Heart left ventricle (tissue), 16 donors: ENCODE measurements at regions not wholly inside any gene's neighbourhood (a gene's known extent, or its start where the extent isn't known, plus 50 kb on each side); places are given as distances from the start of the nearest gene placed in this dataset.
"Not testable (repeated sequence)": the region's sequence is repeated elsewhere in the genome, so short reads cannot be mapped to it uniquely, and the experiment has no call there.

Experiments
- ATAC-seq, 4 donors: fragments of 200-7000 bp; cut with Tn5 transposase; one replicate each; pipeline ENCODE4 v1.9.1; 2020 to 2022; ENCODE audit warnings: moderate library complexity in 4 of 4, mild to moderate bottlenecking in 3 of 4, moderate number of reproducible peaks in 1 of 4
- DNase-seq, 5 donors: peaks; one replicate each; pipeline ENCODE4 v3.0.0-alpha.2; 2020
- H3K27ac ChIP-seq, 12 donors: fragments of 200-600 bp; sonication (generic) in 4 of 12; one replicate each; pipeline versions ENCODE4 v1.5.0 to v1.8.0; 2016 to 2022; ENCODE audit warnings: mild to moderate bottlenecking in 2 of 12
- H3K27me3 ChIP-seq, 9 donors: fragments of 200-600 bp; sonication (generic) in 2 of 9; one replicate each; pipeline versions ENCODE4 v1.5.1 to v1.8.0; 2016 to 2022; ENCODE audit warnings: mild to moderate bottlenecking in 3 of 9
- H3K36me3 ChIP-seq, 9 donors: fragments of 200-600 bp; sonication (generic) in 2 of 9; one replicate each; pipeline versions ENCODE4 v1.5.0 to v1.8.0; 2018 to 2022; ENCODE audit warnings: mild to moderate bottlenecking in 2 of 9
- H3K4me1 ChIP-seq, 12 donors: fragments of 200-600 bp; sonication (generic) in 4 of 12; one replicate each; pipeline versions ENCODE4 v1.5.0 to v1.8.0; 2016 to 2022; ENCODE audit warnings: mild to moderate bottlenecking in 3 of 12
- H3K4me3 ChIP-seq, 12 donors: fragments of 200-600 bp; sonication (generic) in 4 of 12; one replicate each; pipeline versions ENCODE4 v1.5.0 to v1.8.0; 2017 to 2022; ENCODE audit warnings: mild to moderate bottlenecking in 9 of 12, moderate library complexity in 4 of 12
- H3K9me3 ChIP-seq, 12 donors: fragments of 200-600 bp; sonication (generic) in 4 of 12; one replicate each; pipeline versions ENCODE4 v1.5.0 to v1.8.0; 2016 to 2022; ENCODE audit warnings: mild to moderate bottlenecking in 1 of 12
- POLR2A ChIP-seq, 2 donors: fragments of 450-650 bp; IDR thresholded peaks; one replicate each; pipeline ENCODE4 v1.6.1; 2017; ENCODE audit warnings: antibody characterized with exemption in 2 of 2, mild to moderate bottlenecking in 2 of 2, moderate library complexity in 2 of 2
- WGBS, 4 donors: extraction: QIAGEN DNeasy Blood & Tissue Kit in 2 of 4; methylation state at CpG; one replicate each; pipeline versions ENCODE4 v1.1.5 to v1.1.7; 2013 to 2018; 5-methylcytosine and 5-hydroxymethylcytosine counted together
- intact Hi-C, 10 donors: fragments of 100-400 bp; cut with DNase I; formaldehyde crosslinking; loops; one replicate each; pipeline versions ENCODE4 v1.11.1 to v1.14.2; 2022
- TF ChIP-seq, protein P1 (sequence below), 12 donors: fragments of 200-600 bp; sonication (generic) in 4 of 12; IDR thresholded peaks; one replicate each; pipeline versions ENCODE4 v1.5.0 to v1.8.0; 2018 to 2022; ENCODE audit warnings: antibody characterized with exemption in 12 of 12, mild to moderate bottlenecking in 5 of 12
- donor health status: ischemic (EF 13 %, LVEDD 7.1; RV severe dilation, severe dysfunction).
- donor health status: healthy with polysubstance abuse.
- donor health status: DM: no; HTN: yes; CAD: no.
- donor health status: DM: no; HTN: no; CAD: no.
- donor health status: ischemic (EF 25% LVEDD 6.9; RV normal size, moderate dysfunction).
- donor health status: ischemic (EF 25% LVEDD 5.7; RV mildly dilated, moderate dysfunction).
- donor health status: healthy.
- donor health status: DM: yes; HTN: yes; CAD: no.
- donor health status: ischemic (EF 35%, LVEDD 5.7; RV mildly dilated, moderate dysfunction).
- donor health status: nonischemic (EF 11% LVEDD 7.7; RV severe dilation, severe dysfunction).
- donor health status: DM: yes; HTN: yes; CAD: no.
- donor health status: PGD.
- donor health status: ischemic (EF 29% LVEDD 5.4; RV normal size, mild dysfunction).
- donor health status: nonischemic (EF 23%, LVEDD 6.1; RV moderate dilation, normal function).

DNA sequence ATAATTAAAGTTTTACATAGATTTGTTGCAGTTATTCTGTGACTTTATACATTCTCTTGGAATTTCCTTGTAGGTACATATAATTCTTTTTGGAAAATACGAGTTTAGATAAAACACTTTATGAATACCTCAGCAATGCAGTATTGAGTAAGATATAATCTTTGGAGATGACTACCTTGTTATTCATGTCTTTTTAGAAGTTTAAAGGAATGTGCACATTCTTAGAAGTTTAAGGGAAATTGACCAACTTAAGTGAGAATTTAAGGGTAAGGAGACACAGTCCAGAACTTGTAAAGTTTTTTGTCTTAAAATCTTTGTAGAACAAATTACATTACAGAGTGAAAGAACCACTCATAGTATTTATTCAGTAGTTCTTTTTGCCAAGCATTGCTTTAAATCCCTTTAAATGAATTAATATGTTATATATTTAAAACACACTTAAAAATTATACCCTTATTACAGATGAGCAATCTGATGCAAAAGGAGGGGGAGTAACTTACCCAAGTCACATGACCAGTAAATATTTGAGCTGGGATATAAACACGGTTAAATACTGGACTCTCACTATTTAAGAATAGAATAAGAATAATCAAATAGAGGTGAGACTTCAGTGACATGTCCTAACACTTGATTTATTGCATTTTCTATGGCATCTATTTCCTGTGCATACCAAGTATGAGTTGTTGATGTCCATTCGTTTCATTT, 139.5 kb upstream of the FERD3L start:
- H3K9me3 ChIP-seq: peaks cover 0 to 6% (median 0%) of the 10 kb centered on the region in 12 donors
- no peak for TF ChIP-seq POLR2A (IDR thresholded peaks at IDR 0.05)
- TF ChIP-seq, protein P1, sequence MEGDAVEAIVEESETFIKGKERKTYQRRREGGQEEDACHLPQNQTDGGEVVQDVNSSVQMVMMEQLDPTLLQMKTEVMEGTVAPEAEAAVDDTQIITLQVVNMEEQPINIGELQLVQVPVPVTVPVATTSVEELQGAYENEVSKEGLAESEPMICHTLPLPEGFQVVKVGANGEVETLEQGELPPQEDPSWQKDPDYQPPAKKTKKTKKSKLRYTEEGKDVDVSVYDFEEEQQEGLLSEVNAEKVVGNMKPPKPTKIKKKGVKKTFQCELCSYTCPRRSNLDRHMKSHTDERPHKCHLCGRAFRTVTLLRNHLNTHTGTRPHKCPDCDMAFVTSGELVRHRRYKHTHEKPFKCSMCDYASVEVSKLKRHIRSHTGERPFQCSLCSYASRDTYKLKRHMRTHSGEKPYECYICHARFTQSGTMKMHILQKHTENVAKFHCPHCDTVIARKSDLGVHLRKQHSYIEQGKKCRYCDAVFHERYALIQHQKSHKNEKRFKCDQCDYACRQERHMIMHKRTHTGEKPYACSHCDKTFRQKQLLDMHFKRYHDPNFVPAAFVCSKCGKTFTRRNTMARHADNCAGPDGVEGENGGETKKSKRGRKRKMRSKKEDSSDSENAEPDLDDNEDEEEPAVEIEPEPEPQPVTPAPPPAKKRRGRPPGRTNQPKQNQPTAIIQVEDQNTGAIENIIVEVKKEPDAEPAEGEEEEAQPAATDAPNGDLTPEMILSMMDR (IDR thresholded peaks at IDR 0.05): no peak
- no peaks in the 10 kb centered on the region for H3K4me1 ChIP-seq
- ATAC-seq (no peak), DNase-seq (no peak)
- intact Hi-C loops: no loop called here
- WGBS, 4 donors: 47 to 65% (median 52%) methylated on average over 3 of the region's 3 CpGs
- no peaks in the 10 kb centered on the region for H3K27me3 ChIP-seq
- H3K4me3 ChIP-seq: no peak overlapping the region
- no peak overlapping the region for H3K27ac ChIP-seq
- H3K36me3 ChIP-seq: no peaks in the 10 kb centered on the region

DNA sequence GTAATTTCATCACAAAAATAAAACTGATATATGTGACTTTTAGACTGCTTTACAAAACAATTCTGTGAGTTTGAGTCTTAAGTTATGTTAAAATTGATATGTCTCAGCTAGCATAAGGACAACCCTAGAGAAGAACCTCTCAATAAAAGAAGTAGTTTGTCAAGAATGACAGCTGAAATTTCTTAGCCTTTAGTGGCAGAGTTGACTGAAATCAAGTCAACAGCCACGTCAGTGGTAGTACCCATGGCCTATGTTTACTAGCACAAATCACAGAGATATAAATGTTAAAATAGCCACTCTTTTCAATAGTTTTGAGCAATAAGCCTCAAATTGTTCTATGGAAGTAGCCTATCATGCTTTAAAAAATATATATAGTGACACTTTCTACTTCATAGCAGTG, 138.9 kb upstream of the FERD3L start:
- WGBS, 4 donors: 53 to 83% (median 67%) methylated on average over 1 of the region's 1 CpG
- Histone ChIP-seq H3K27ac (no peak overlapping the region), H3K9me3 (peaks cover 0 to 12% (median 5%) of the 10 kb centered on the region in 12 donors), H3K36me3 (no peaks in the 10 kb centered on the region), H3K4me1 (no peaks in the 10 kb centered on the region), H3K4me3 (no peak overlapping the region), H3K27me3 (no peaks in the 10 kb centered on the region)
- no peak for ATAC-seq
- DNase-seq: no peak
- TF ChIP-seq POLR2A (IDR thresholded peaks at IDR 0.05): no peak
- TF ChIP-seq, protein P1 (IDR thresholded peaks at IDR 0.05): no peak
- intact Hi-C loops: no loop called here

DNA sequence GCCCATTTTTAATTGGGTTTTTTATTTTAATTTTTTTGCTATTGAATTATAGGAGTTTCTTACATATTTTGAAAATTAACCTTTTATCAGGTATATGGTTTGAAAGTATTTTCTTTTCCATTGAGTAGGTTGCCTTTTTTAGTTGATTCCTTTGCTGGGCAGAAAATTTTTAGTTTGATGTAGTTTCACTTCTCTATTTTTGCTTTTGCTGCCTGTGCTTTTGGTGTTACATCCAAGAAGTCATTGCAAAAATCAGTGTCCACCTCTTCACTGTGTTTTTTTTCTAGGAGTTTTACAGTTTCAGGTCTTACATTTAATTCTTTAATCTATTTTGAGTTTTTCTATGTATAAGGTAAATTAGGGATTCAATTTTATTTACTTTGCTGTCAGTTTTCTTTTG, 129.8 kb upstream of the FERD3L start:
- DNase-seq (no peak), ATAC-seq (no peak)
- H3K27ac ChIP-seq: no peak overlapping the region
- H3K4me1 ChIP-seq: no peaks in the 10 kb centered on the region
- TF ChIP-seq POLR2A (IDR thresholded peaks at IDR 0.05): no peak
- TF ChIP-seq, protein P1 (IDR thresholded peaks at IDR 0.05): no peak
- no peak overlapping the region for H3K4me3 ChIP-seq
- H3K36me3 ChIP-seq: no peaks in the 10 kb centered on the region
- intact Hi-C loops: no loop called here
- H3K27me3 ChIP-seq: no peaks in the 10 kb centered on the region
- H3K9me3 ChIP-seq: peaks cover 0 to 38% (median 10%) of the 10 kb centered on the region in 12 donors

DNA sequence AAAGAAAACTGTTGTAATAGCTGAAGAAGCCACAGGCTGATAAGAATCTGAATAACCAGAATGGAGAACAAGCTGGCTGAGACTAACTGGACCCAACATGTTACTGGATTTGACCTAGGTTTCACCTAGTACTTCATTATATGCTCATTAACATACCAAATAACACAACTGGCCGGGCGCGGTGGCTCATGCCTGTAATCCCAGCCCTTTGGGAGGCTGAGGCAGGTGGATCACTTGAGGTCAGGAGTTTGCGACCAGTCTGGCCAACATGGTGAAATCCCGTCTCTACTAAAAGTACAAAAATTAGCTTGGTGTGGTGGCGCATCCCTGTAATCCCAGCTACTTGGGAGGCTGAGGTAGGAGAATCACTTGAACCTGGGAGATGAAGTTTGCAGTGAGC, 127.1 kb upstream of the FERD3L start:
- H3K4me3 ChIP-seq, ATAC-seq, H3K36me3 ChIP-seq, H3K27me3 ChIP-seq, H3K27ac ChIP-seq, H3K4me1 ChIP-seq, DNase-seq, intact Hi-C loops: not testable (repeated sequence)
- peaks cover 0 to 16% (median 5%) of the 10 kb centered on the region in 12 donors for H3K9me3 ChIP-seq
- 89 to 95% (median 93%) methylated on average over 6 of the region's 6 CpGs for WGBS, 4 donors

DNA sequence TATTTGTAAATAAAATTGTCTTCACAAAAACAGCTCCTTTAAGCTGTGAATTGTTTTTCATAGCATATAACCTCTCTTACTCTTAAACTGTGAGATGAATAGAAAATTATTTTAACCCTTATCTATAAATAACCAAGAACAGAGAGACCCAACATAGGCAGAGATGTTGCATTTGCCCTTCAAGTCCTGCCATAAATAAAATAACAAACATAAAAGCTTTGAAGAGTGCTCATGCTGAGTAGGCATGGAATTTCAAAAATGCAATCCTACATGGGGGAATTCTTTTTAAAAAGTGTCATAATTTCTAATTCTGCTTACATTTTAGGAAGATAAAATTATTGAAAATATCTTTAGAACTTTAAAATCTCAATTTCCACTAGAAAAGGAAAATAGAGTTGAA, 124.1 kb upstream of the FERD3L start:
- no peaks in the 10 kb centered on the region for H3K36me3 ChIP-seq
- TF ChIP-seq, protein P1 (IDR thresholded peaks at IDR 0.05): no peak
- TF ChIP-seq POLR2A (IDR thresholded peaks at IDR 0.05): no peak
- no peak for DNase-seq
- H3K27me3 ChIP-seq: no peaks in the 10 kb centered on the region
- no peak for ATAC-seq
- H3K4me1 ChIP-seq: no peaks in the 10 kb centered on the region
- H3K4me3 ChIP-seq: no peak overlapping the region
- no peak overlapping the region for H3K27ac ChIP-seq
- intact Hi-C loops: no loop called here
- peaks cover 0 to 5% (median 0%) of the 10 kb centered on the region in 12 donors for H3K9me3 ChIP-seq
